ENCODE measurements at regions not wholly inside any gene's neighbourhood (a gene's known extent, or its start where the extent isn't known, plus 50 kb on each side); places are given as distances from the start of the nearest gene placed in this dataset.

DNA sequence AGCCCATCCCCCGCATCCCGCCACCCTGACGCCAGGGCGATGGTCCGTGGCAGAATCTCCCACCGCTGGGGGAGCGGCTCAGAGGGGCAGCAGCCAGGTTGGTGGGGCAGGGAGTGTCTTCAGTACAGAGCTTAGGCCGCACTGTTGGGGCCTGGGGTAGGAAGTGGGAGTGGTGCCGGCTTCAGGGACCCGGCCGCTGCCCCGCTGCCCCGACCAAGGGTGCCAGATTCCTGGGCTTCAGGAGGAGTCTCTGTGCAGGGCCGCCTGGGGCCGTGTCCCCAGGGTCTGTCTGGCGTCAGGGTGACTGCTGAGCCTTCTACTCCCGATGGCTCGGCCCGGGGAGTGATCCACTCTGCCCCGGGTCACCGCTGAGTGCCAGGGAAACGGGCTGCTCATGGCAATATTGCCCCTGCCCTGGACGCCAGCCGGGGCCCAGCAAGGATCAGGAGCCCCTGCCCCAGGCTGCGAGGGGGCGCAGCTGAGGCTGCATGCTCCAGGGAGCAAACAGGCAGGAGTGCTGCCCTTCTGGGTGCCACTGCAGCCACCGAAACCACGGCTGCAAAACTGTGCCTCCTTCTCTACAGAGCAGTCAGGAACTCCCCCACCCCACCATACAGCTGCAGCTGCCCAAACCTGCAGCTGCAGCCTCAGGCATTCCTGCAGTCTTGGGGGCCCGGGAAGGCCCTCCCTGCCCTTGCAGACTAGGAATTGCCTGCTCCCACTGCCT, 1206.1 kb downstream of the ARAP2 start:
- Histone ChIP-seq H3K4me3 (no peak overlapping the region), H3K9me3 (no peaks in the 10 kb centered on the region), H3K27me3 (no peaks in the 10 kb centered on the region), H3K4me1 (no peaks in the 10 kb centered on the region), H3K27ac (no peak overlapping the region), H3K36me3 (no peaks in the 10 kb centered on the region)
- intact Hi-C loops (cut with DNase I; ENCODE audit: low total_unique reads) (no loop called here), in situ Hi-C loops (cut with MboI; ENCODE audit: low sequenced_read_pairs in 4 of 4) (no loop called here)
- DNase-seq (no peak), ATAC-seq (no peak)
- TF ChIP-seq CTCF (IDR thresholded peaks at IDR 0.05 in 4 of 5, conservative IDR thresholded peaks at IDR 0.05 in 1 of 5), result no peak
- no peak for TF ChIP-seq POLR2A (IDR thresholded peaks at IDR 0.05)

- Histone ChIP-seq H3K36me3 (no peaks in the 10 kb centered on the region), H3K27me3 (no peaks in the 10 kb centered on the region), H3K27ac (no peak overlapping the region), H3K4me1 (no peaks in the 10 kb centered on the region), H3K4me3 (no peak overlapping the region), H3K9me3 (no peaks in the 10 kb centered on the region)
- no peak for ATAC-seq
- in situ Hi-C loops (cut with MboI; ENCODE audit: low sequenced_read_pairs in 4 of 4) (no loop called here), intact Hi-C loops (cut with DNase I; ENCODE audit: low total_unique reads) (no loop called here)
- TF ChIP-seq CTCF (IDR thresholded peaks at IDR 0.05 in 4 of 5, conservative IDR thresholded peaks at IDR 0.05 in 1 of 5), result no peak
- TF ChIP-seq POLR2A (IDR thresholded peaks at IDR 0.05), result no peak
- no peak for DNase-seq
These were observed 1205.5 kb downstream of the ARAP2 start for GRCh38 chr4:35038845-35039244.

DNA sequence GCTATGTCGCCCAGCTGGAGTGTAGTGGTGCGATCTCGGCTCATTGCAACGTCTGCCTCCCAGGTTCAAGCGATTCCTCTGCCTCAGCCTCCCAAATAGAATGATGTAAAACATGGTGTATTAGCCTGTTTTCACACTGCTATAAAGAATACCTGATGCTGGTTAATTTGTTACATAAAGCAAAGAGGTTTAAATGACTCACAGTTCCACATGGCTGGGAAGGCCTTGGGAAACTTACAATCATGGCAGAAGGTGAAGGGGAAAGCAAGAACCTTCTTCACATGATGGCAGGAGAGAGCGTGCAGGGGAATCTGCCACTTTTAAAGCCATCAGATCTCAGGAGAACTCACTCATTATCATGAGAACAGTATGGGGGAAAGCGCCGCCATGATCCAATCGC, 1191.8 kb downstream of the ARAP2 start:
- Histone ChIP-seq H3K36me3 (no peaks in the 10 kb centered on the region), H3K4me3 (no peak overlapping the region), H3K27ac (no peak overlapping the region), H3K9me3 (no peaks in the 10 kb centered on the region), H3K4me1 (no peaks in the 10 kb centered on the region), H3K27me3 (no peaks in the 10 kb centered on the region)
- TF ChIP-seq CTCF (IDR thresholded peaks at IDR 0.05 in 4 of 5, conservative IDR thresholded peaks at IDR 0.05 in 1 of 5) (no peak), POLR2A (IDR thresholded peaks at IDR 0.05) (no peak)
- ATAC-seq (no peak), DNase-seq (no peak)
- intact Hi-C loops (cut with DNase I; ENCODE audit: low total_unique reads), result no loop called here
- in situ Hi-C loops (cut with MboI; ENCODE audit: low sequenced_read_pairs in 4 of 4), result no loop called here

DNA sequence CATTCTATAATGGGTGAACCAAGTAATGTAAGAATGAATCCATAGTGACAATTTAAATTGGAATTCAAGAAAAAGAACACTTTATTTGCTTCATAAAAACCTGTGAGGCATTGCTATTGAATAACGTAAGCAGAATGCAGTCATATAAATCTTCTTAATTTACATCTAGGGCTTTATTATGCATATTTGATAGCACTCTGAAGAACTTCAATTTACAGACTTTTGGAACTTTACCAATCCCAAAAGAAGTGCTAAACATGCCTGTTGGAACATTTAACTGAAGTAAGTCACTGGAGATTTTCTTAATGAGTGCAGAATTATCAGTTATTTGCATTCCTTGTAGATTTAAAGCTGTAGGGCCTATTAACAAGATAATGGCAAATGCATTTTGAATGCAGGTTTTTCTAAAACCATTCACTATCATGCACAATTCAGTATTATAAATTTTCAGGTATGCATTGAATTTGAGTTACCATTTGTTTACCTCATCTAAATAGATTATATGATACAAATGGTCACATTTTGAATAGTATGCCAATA, 1181.2 kb downstream of the ARAP2 start:
- no peaks in the 10 kb centered on the region for H3K4me1 ChIP-seq
- ATAC-seq (no peak), DNase-seq (no peak)
- H3K9me3 ChIP-seq, result no peaks in the 10 kb centered on the region
- TF ChIP-seq CTCF (IDR thresholded peaks at IDR 0.05 in 4 of 5, conservative IDR thresholded peaks at IDR 0.05 in 1 of 5) (no peak), POLR2A (IDR thresholded peaks at IDR 0.05) (no peak)
- in situ Hi-C loops (cut with MboI; ENCODE audit: low sequenced_read_pairs in 4 of 4), result no loop called here
- no peak overlapping the region for H3K27ac ChIP-seq
- no peaks in the 10 kb centered on the region for H3K36me3 ChIP-seq
- H3K27me3 ChIP-seq, result no peaks in the 10 kb centered on the region
- no peak overlapping the region for H3K4me3 ChIP-seq
- intact Hi-C loops (cut with DNase I; ENCODE audit: low total_unique reads), result no loop called here

DNA sequence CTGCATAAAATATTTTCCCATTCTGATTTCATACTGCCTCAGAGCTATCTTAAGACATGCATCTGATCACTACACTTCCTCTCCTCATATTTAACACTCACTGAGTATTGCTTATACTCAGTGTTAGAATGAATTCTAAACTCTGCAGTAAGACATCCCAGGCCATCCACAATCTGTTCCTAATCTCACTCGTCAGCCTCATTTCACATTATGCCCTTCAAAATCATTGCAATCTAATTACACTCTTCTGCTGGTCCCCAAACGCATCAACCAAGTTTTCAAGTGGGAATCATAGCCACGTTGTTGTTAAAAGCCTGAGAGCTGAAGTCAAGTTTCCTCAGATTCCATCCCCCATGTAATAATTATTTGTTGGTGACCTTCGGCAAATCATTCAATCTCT, 1177.9 kb downstream of the ARAP2 start:
- intact Hi-C loops (cut with DNase I; ENCODE audit: low total_unique reads) (no loop called here), in situ Hi-C loops (cut with MboI; ENCODE audit: low sequenced_read_pairs in 4 of 4) (no loop called here)
- no peak for ATAC-seq

More for the DNA sequence above, 1177.9 kb downstream of the ARAP2 start:
- Histone ChIP-seq H3K27ac (no peak overlapping the region), H3K4me3 (no peak overlapping the region), H3K9me3 (no peaks in the 10 kb centered on the region), H3K4me1 (no peaks in the 10 kb centered on the region), H3K27me3 (no peaks in the 10 kb centered on the region), H3K36me3 (no peaks in the 10 kb centered on the region)
- TF ChIP-seq POLR2A (IDR thresholded peaks at IDR 0.05) (no peak), CTCF (IDR thresholded peaks at IDR 0.05 in 4 of 5, conservative IDR thresholded peaks at IDR 0.05 in 1 of 5) (no peak)
- DNase-seq, result no peak
